HG03342 (cell line): ENCODE measurements at regions not wholly inside any gene's neighbourhood (a gene's known extent, or its start where the extent isn't known, plus 50 kb on each side); places are given as distances from the start of the nearest gene placed in this dataset.

Source experiments
- ATAC-seq: cut with Tn5 transposase; IDR thresholded peaks from one replicate; pipeline ENCODE4 v1.9.1; 2021; ENCODE audit warnings: mild to moderate bottlenecking, moderate library complexity; ENCODE audit not compliant: unreplicated experiment

DNA sequence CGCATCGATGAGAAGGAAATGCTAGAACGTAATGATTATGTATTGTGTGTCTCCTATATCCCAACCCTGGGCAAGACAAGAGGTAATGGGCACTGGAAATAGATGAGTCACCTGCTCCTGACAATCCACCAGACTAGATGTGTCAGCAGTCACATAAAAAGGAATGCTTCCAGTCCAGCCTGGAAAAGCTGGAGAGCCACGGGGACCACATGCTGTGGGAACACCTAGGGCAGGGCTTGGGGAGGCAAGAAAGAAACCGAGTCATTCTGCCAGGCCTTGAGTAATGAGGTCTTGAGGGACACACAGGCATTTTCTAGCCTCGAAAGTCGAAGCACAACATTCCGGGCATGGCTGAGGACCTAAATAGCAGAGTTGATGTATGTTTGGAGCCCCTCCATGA, 716.7 kb upstream of the TMEM132C start:
- no peak for ATAC-seq

DNA sequence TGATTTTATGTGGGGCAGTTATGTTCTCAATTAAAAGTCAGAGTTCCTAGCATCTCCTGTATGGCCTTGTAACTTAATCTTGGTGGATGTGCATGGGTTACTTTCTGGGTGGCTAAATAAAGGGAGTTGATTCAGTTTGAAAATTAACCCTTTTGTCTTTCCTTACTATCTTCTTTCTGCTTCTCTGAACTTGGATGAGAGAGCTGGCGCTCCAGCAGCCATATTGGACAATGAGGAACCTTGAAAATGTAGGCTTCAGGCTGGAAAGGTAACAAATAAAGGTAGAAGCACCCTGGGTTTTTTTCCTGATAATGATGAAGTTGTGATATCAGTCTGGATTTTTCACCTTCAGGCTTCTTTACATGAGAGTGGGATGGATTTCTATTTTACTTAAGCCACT, 714.1 kb upstream of the TMEM132C start:
- ATAC-seq, result no peak

DNA sequence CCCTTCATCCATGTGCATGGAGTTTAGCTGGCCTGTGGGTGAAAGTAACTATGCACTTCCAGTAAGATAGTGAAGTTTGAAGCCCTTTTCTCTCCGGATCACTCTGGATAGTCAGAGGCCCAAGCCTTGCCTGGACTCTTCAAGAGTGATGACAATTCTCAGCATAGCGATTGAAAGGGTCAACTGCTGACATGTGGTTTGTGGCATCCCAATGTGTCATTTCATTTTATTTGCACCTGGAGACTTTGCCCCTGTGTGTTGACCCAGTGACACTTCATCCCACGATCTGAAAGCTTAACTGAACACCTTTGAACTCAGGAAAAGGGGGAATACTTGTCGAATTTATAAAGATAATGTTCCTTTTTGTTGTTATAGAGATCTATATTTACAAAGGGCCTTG, 711.9 kb upstream of the TMEM132C start:
- no peak for ATAC-seq

DNA sequence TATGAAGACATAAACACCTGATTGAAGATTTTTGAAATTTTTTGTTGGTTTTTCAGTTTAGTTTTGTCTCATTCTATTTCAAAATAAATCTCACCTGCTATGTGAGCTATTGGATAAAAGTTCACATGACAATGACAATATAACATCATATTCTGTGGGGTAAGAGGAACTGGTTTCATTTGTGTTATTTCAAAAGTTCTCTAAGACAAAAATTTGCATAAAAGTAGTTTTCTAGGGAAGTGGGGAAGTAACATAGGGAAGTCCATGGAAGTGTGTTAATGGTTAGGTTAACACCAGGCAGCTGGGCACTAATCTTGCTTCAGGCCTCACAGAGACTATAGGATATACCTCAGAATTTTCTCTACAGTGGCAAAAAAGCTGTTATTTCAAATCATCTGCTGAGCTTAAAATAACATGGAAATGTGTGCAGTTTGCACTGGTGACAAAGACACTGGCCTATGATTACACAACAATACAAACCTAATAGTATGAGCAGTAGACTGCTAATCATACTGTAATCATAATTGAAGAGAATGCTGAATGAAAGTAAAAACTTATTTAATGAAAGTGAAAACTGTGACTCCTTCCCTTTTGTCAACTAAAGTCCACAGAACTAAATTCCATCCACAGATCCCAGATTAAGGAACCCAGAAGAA, 710.6 kb upstream of the TMEM132C start:
- ATAC-seq, result no peak

DNA sequence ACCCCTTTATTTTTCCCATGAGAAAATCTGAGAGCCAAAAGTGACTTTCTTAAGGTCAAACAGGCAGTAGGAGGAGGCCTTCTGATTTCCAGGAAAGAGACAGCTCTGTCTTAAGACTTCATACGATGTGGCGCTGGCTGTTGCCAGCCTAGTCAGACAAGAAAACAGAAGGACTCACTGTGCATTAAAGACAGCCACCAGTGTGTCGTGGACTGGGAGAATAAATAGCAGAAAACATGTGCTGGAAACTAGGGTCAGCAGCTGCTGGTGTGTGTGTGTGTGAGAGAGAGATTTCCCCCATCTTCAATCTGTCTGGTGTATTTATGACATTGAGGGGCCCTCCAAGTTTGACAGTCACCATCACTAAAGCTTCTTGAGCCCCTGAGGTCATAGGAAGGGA, 708.6 kb upstream of the TMEM132C start:
- ATAC-seq, result no peak

DNA sequence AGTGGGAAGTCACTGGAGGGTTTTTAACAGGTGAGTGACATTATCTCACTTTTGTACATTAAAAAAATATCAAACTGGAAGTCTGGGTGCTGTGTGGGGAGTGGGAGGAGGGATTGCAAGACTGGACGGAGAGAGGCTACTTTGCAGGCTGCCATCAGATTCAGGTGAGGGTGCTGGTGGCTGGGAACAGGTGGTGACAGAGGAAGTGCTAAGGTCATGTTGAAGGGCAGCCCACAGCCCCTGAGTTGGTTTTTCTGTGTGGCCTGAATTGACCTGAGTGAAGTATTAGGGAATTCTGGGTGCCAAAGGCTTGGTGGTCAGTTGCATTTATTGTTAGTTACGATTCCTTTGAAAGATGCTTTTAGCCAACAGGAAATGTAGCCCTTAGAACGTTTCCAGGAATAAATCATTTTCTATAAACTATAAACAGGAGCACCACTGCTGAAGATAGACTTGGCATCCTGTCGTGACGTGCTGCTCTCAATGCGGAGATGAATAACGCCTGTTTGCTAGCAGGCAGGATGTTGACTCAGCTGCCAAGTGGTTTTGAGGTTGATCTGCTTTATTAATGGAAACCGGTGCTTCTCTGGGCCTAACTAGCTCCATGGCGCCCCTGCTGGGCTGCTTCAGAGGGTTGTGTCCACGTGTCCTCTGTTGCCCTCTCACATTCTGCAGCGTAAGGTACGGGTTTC, 707.5 kb upstream of the TMEM132C start:
- peak; percentile 72 for ATAC-seq

DNA sequence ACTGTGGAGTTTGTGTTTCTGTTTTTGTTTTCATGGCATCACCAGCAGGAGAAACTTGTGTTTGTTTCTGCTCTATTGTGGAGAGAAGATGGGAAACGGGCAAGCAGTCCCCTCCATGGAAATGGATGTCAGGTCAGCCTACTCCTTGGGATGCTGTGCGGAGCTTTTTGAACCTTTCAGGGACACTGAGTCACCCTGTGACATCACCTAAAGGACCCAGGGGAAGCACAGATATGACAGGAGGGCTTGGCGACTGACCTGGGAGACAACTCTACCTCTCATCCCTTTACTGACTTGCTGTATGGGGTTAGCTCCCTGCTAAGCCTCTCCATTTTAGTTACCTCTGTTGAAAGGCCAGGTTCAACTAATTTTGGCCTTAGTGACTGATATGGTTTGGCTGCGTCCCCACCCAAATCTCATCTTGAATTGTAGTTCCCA, 706.9 kb upstream of the TMEM132C start:
- no peak for ATAC-seq

DNA sequence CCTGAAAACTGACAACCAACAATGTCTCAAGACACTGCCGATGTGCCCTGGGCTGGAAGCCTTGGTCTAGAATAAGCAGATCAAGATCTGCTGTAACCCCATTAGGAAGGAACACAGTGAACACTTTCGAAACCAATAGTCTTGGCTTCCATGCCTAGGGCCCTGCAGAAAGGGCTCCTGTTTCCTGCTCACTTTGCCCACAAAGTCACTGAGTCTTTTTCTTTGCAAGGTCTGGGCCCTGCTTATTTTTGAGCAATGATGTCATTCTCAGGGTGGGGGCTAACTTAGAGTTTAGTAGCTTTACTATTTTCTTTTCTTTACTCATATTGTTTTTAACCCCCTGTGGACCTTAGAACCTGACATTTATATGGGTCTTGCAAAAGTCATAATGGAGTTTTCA, 704.2 kb upstream of the TMEM132C start:
- no peak for ATAC-seq

DNA sequence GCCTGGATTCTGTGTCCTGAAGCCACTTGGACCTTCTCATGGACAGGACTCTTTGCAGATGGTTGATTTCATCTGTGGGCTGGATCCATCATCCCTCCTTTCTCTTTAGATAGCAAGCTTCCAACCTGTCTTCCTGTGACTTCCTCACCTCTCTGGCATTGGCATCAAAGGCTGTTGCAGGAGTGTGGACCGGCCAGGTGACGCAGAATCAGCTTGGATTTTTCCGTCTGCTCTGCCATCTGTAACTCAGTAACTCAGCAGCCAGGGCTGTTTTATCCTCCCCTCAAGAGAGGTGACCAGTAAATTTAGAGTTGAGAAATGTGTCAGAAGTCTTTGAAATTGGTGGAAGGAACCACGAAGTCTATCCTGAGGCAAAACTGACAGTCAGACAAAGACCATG, 701.7 kb upstream of the TMEM132C start:
- no peak for ATAC-seq

DNA sequence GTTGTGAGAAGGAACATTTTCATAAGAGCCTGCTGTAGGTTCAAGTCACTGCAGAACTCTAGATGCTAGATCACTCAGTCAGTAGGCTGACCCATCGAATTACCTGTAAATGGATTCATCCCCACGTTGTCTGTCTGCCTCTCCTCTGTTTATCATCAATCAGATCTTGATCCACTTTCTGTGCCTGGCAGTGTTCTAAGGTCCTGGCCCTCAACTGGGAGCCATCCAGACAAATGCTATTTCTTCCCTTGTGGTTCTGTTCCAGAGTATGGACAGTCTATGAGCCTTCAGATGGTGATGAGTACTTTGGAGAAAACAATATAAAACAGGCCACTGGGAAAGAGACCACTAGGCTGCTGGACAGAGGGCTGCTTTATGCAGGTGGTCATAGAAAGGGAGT, 699.4 kb upstream of the TMEM132C start:
- ATAC-seq, result no peak

DNA sequence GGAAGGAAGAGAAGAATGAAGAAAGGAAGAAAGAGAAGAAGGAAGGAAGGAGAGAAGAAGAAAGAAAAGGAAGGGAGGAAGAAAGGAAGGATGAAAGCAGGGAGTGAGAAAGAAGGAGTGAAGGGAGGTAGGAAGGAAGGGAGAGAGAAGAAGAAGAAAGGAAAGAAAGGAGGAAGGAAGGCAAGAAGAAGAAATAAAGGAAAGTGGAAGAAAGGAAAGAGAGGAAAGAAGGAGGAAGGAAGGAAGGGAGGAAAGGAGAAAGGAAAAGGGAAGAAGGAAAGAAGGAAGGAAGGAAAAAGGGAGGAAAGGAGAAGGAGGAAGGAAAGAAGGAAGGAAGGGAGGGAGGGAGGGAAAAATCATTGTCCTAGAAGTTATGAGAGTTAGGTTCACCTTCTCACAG, 696.6 kb upstream of the TMEM132C start:
- no peak for ATAC-seq

DNA sequence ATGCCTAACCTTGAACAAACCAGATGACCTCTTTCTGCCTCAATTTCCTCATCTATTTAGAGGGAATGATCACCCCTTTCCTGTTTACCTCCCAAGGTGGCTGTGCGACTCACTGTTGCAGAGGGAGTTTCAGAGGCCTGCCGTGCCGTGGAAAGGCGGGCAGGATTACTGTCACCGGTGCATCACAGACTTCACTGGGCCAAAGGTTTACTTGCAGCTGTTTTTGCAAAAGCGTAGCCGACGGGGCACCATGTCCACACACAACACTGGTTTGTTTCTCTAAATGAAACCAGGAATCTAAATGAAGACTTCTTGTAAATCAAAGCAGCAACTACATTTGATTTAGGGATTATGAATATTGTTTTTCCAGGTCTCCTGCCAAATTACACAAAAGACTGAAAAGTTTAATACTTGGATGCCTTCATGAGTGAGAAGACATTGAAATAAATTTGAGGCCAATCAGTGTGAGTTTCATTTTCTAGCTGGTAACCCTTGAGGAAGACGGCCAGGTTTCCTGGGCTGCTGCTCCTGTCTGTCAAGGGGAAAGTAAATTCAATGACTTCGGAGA, 696.1 kb upstream of the TMEM132C start:
- no peak for ATAC-seq

DNA sequence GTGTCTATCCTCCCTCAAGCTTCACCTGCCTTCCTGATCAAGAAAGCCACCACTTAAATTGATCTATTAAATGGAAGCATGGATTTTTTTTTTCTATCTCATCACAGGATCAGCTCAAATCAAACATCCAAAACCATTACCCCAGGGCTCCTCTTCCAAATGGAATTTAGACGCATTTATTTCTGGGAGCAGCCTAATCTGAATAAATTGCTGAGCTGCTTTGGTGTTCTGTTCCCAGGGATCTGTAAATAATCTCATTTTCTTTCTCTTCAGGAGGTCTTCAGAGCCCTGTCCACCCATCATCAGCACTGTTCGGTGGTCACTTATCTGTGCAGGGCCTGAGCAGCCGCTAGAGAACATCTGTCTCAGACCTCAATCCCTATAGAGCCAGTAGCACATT, 695.4 kb upstream of the TMEM132C start:
- ATAC-seq, result no peak

DNA sequence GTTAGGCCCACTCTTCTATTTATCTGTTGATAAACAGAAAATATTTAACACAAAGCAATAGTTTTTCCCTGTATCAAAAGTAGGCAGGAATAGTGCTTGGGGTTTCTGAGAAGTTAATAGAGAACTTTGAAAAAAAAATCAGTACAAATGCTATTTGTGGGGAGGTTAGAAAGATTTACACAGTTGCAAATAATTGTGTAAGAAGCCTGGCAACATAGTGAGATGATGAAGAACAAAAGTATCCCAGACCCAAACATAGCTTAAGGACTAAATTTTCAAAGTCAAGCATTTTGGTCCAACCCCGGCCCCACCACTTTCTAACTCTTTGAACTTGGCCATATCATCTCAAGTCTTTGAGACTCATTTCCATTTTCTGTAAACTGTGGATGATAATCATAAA, 687.5 kb upstream of the TMEM132C start:
- ATAC-seq, result no peak

DNA sequence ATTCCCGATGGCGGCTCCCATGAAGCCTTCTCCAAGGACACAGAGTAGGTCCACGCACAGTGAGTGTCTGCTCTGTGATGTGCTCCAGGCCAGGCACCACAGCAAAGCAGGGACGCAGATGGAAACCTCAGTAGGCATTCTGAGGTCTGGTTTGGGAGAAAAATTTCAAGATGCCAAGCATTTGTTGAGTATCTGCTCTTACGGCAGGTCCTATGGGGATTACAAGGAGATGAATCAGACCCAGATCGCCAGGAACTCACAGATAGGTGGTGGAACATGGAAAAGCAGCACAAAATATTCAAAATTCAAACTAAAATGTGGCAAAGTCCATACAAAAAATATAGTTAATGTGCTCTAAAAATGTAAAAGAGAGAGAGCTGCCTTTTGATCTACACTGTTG, 684.9 kb upstream of the TMEM132C start:
- ATAC-seq, result no peak

DNA sequence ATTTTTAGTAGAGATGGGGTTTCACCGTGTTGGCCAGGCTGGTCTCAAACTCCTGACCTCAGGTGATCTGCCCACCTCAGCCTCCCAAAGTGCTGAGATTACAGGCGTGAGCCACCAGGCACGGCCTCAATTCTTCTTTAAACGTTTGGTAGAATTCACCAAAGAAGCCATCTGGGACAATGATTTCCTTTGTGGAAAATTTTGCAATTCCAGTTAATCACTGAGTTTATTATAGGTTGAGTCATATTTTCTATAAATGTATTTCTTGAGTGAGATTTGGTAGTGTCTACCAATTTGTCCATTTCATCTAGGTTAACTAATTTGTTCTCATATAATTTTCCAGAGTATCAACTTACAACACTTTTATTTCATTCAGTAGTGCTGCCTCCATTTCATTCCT, 683.9 kb upstream of the TMEM132C start:
- ATAC-seq, result no peak

DNA sequence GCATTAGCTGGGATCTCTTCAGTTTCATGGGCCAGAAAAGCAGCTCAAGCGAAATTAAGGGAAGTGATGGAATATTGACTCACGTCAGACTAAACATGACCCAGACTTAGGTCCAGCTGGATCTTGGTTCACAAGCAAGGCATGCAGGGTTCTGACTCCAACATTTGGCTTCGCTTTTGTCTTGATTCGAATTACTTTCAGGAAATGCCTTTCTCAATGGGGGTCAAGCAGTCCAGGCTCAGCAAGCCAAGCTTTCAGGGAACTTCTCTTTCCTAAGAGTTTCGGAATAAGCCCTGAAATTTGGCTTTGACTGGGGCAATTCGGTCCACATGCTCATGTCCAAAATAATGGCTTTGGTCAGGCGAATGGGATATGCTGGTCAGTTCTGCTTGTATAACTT, 678.7 kb upstream of the TMEM132C start:
- no peak for ATAC-seq

DNA sequence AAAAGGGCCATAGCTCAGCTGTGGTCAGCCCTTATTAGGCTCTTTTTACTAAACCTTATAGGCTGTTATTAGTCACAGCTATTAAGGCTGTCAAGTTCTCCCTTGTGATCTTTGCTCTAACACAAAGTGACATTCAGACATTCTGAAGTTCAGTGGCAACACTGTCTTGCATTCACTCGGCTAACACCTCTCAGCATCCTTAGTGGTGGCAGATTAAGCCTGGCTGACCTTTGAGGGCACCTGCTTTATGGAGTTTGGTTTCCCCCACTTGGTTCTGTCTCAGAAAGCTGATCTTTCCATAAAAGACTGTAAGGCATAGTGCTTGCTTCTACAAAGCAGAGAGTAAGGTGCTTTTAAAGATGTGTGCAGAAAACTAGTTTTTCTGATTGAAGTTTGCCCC, 677.4 kb upstream of the TMEM132C start:
- no peak for ATAC-seq

DNA sequence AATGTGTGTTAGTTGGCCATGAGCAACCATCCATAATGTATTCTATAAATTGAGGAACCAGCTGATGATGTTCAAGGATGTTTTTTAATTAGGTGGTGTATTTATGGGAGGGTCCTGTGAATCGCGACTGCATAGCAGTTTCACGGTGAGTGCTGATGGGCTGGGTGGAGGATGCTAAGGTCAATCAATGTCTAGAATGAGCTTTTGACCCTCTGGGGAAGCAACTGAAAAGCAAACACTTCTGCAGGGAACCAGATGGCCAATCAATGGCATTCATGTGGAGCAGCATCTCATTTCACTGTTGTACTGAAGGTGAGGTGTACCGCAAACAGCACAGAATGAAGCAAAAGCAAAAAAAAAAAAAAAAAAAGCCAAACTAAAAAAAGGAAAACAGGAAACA, 676.1 kb upstream of the TMEM132C start:
- no peak for ATAC-seq

DNA sequence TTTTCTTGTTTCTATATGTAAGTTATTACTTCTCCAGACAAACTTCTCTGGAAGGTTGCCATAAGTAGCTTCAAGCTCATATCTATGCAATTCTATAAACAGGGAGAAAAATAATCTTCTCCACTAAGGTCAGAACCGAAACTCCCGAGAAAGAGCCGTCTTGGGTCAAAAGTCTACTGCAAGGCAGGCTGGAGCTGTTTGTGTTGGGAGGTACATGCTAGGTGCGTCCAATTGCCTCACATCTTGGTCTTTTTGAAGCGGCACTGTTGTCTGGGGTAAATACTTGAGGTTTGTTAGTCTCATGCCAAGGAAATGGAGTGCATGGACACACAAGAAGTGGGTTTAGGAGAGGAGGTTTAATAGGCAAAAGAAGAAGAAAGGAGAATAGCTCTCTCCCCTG, 674.7 kb upstream of the TMEM132C start:
- no peak for ATAC-seq

DNA sequence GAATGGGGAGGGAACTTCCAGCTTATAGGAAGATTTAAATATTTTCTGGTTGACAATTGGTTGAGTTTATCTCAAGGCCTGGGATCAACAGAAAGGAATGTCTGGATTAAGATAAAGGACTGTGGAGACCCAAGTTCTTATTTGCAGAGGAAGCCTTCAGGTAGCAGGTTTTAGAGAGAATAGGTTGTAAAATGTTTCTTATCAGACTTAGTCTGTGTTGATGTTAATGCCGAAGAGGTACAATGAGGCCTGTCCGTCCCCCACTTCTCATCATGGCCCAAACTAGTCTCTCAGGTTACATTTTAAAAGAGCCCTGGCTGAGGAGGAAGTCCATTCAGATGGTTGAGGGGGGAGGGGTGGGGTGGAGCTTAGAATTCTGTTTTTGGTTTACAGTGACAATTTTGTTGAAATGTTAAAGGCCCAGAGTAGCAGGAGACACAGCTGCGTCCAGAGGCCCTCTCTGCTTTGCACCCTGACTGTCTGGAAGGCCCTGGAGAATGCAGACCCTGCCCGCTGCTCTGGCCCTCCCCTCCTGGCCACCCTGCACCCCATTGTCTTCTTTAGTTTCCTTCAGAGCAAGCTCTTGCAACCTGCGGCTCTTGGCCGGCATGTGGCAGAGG, 672.5 kb upstream of the TMEM132C start:
- no peak for ATAC-seq

DNA sequence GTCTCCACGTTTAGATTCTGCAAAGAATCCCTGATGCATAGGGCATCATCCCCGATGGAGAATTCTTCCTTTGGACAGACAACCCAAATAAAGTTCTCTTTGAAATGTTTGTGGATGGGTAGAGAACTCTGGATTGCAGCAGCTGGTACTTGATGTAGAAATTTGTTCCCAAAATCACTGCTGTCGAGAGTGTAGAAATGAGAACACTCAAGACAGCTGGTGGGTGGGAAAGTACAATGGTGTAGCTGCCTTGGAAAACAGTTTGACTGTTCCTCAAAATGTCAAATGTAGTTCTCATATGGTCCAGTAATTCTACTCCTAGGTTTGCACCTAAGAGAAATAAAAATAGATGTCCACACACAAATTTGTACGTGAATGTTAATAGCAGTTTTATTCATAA, 671.5 kb upstream of the TMEM132C start:
- ATAC-seq, result no peak
